G401.6 (cell line): ENCODE measurements at regions not wholly inside any gene's neighbourhood (a gene's known extent, or its start where the extent isn't known, plus 50 kb on each side); places are given as distances from the start of the nearest gene placed in this dataset.
"Not testable (repeated sequence)": the region's sequence is repeated elsewhere in the genome, so short reads cannot be mapped to it uniquely, and the experiment has no call there.

Source experiments
- FAIRE-seq: peaks from 2 replicates; lab custom pipeline; 2012; peaks lifted over from hg19 to GRCh38; lab: Jason Lieb, UNC

DNA sequence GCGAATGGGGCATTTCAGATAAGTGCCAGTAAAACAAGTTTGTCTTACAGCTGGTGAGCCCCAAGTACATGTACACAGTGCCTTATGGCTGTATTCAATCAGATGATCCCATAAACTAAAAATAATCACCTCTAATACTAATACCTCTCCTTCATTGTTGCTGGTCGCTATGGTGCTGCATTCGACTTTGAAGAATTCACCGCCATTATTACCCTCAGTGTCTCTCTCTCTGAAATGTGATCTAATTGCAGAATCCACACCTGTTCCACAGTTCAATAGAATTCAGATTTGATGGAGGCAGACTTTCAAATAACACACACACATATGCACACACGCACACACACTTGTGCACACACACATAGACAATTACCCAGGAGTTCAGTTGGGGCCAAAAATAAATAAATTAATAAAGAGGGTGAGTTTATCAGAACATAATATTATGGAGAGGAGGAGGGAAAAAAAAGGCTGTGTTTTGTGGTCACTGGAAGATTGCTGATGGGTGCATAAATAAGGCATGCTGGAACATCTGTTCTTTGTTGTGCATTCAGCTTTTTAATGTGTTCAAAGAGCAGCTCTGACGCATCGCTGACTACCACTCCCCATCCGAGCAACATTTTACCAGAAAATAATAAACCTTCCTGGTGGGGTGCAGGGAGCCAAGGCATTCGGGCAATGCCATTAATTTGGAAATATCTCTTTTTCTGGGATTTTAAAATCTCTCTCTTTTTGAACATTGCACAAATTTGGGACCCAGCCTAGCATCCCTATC lies 235.7 kb downstream of the SATB1 start:
- FAIRE-seq = no peak

- FAIRE-seq = no peak
Measured at GRCh38 chr3:18188491-18188890, 236.6 kb downstream of the SATB1 start.

GRCh38 chr3:18185624-18186023 lies 239.5 kb downstream of the SATB1 start:
- no peak for FAIRE-seq

- FAIRE-seq = not testable (repeated sequence)
Measured at GRCh38 chr3:18182923-18183322, 242.2 kb downstream of the SATB1 start.

DNA sequence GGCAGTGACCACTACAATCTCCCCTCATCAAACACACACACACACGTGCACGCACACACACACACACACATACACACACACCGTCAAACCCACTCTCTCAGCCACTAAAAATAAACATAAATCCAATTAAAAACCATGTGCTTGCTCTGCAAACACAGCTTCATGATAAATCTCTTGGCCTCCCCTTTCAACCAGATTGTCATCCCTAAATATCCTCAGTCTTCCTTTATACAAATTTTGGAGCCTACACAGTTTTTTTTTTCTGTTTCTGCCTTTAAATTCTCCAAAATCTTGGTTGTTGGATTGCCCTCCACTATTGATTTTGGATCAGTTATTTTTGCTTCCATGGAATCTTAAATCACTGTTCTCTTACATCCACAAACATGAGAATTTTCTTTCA lies 245.6 kb downstream of the SATB1 start:
- no peak for FAIRE-seq

DNA sequence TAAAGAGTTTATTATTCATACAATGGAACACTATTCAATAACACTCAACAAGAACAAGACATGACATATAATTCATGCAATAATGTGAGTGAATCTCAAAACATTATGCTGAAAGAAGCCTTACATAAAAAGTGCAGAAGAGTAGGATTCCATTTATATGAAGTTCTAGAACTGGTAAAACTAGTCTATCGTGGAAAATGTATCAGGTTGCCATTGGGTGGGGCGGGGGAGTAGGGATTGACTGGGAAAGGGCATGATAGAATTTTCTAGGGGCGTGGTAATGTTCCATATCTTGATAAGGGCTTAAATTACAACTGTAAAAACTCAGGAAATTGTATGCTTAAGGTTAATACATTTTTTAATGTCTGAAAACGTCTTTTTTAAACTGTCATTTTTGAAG lies 247.9 kb downstream of the SATB1 start:
- FAIRE-seq = no peak

- FAIRE-seq = not testable (repeated sequence)
Measured at GRCh38 chr3:18173891-18174290, 251.2 kb downstream of the SATB1 start.

- FAIRE-seq = no peak
Measured at GRCh38 chr3:18159681-18160080, 265.5 kb downstream of the SATB1 start.

- no peak for FAIRE-seq
Measured at GRCh38 chr3:18153571-18154173, 271.5 kb downstream of the SATB1 start.

- FAIRE-seq = no peak
Measured at GRCh38 chr3:18151199-18151598, 273.9 kb downstream of the SATB1 start.

- FAIRE-seq = no peak
Measured at GRCh38 chr3:18149935-18150334, 275.2 kb downstream of the SATB1 start.

- FAIRE-seq = no peak
Measured at GRCh38 chr3:18149386-18149785, 275.8 kb downstream of the SATB1 start.

DNA sequence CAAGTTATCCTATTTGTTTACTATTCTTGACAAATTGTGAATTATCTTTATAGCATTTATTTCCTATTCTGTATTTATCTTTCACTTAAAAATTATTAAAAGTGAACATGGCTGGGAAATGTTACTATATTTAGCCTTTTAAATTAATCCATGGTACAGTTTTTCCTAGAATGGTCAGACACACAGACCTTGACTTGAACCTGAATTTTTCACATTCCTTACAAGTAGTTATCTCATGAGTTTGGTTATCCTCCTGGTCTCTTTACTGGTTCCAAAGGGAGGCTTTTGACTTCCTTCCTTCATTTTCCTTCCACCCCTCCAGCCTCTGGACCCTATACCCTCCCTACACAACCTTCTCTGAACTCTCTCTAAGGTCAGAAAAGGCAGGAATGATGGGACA lies 280.6 kb downstream of the SATB1 start:
- no peak for FAIRE-seq

DNA sequence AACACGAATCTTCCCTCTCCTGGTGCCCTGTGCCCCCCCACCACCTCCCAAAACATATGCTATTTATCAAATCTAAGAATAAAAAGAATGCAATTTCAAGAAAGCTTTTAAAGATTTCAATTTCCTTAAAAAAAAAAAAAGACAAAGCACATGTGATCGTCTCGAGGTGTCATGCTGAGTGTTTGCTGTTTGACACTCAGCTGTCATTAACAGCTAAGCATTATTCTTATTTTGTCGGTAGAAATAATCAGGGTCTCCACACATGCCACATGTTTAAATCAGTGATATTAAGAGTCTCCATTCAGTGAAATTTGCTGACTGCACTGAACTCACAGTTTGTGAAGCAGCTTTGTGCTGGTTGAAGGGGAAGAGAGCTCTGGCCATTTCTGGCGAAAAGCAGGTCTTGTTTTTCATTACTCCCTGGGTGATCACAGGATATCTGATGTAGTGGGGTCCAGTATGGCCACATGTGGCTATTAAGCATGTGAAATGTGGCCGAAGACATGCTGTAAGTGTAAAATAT lies 281.8 kb downstream of the SATB1 start:
- FAIRE-seq = no peak

DNA sequence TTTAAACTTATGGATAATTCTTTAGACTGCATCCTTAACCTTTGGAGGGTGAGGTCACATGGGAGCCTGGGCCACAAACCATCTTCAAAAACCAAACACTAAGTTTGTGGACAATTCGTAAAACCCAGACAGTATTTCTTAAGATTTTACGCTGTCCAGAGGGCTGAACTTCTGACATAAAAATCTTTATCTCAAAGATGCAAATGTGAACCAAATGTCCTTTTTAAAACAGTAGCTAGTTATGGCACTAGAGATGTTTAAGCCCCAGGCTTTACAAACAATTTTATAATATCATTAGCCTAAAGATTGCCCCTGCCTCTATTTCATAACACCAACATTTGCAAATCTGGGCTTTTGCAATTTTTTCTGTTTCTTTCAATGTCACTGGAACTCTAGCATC lies 287.2 kb downstream of the SATB1 start:
- FAIRE-seq = no peak

DNA sequence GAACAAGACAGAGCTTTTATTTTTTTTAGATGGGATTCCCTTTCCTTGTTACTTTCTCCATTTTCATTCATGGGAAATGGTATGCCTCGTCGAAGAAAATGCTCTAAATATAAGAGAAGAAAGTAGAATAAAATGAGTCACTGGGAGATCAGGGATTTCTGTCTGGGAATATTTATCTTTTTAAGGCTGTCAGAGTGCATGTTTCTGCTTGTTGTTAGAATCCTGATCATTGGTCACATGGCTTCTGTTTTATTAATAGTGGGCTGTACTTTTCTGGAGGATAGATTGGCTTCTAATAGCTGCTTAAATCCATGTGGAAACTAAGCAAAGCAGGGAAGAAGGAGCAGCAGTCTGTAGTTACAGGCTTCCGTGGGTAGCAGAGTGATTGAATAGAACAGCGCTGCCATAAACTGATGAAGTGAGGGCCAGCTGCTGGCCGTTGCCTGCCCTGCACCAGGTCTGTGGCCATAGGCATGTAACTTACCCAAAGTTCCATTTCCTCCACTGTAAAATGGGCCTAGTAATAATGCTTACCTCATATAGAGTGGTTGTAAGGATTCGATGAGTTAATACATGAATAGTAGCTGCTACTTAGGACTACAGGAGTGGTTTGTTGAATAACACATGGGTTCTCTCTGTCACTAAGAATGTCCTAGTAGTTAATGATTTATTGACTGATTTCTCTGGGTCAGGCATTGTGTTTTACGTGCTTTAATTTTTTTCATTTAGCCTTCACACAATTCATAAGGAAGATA lies 289.9 kb downstream of the SATB1 start:
- FAIRE-seq = no peak

DNA sequence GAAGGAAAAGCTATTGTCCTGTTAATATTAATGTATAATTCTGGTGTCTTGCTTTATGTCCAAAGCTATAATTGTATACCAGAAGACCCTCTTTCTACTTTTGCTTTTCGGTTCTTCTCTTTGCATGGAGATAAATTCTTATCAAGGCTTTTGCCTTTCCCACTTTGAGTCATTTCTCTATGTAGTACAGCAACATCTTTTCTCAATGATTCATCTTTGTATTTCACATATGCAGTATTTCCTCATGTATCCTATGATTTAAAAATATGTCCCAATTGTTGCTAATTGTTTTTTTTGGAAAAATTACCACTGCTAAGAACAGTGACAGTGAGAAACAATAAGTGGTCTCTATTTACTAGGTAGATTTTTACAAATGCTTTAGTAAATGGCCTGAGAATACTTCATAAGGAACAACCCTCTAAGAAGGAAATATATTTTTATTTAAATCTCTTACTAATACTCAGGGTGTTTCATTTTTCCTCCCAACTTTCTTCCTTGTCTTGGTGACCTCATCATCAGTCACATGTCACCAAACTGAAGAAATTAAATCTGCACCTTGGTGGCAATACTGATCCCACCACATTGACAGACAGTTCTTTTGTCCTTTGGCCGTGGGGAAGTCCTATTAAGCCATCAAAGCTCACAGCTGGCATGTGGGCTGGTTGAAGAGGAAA lies 290.6 kb downstream of the SATB1 start:
- no peak for FAIRE-seq

DNA sequence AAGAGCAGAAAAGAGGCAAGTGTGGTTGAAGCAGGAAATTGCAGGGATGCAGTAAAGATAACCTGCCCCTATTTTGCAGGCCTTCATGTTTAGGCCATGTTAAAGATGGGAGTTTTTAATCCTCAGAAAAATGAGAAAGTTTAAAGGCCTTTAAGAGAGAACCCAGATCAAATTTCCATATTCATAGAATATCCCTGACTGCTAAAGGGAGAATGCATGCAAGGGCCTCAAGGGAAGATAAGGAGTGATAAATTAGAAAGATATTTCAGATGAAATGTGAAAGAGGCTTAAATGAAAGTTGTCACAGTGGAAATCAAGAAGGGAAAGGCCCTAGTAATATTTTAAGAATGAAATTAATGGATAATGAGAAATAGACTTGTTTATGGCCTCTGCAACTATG lies 292.1 kb downstream of the SATB1 start:
- FAIRE-seq = no peak

GRCh38 chr3:18127859-18128681 lies 297.1 kb downstream of the SATB1 start:
- no peak for FAIRE-seq

DNA sequence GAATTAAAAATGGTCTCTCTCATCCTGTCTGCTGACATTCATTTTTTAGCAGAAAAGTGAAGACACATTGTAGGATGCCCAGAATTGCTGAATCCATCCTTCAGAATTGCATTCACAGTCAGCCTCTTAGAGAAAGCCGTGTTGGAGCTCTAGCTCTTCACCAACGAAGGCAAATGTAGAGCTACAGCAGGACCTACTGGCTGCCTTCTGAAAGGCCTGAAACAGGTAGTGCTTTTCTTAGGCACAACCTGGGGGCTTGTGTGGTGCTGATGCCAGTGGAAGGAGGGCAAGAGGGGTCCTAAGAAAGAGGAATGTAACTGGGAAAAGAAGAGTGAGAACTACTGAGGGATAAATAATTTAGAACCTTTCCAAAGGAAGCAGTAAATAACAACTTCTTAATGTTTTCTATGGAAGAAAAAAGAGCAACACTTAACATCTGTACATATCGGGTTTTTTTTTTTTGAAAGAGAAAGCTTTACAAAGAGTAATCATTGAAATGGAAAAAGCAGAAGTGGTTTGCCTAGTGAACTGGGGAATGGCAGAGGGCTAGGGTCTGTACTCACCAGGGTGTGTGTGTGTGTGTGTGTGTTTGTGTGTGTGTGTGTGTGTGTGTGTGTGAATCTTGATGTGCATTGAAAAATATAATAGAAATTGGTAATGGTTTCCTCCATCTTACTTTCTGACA lies 297.8 kb downstream of the SATB1 start:
- no peak for FAIRE-seq

GRCh38 chr3:18126772-18127171 lies 298.4 kb downstream of the SATB1 start:
- FAIRE-seq = no peak
